ENCODE measurements at regions not wholly inside any gene's neighbourhood (a gene's known extent, or its start where the extent isn't known, plus 50 kb on each side); places are given as distances from the start of the nearest gene placed in this dataset.

GRCh38 chr3:95348879-95349278, 1286.0 kb downstream of the NSUN3 start:
- TF ChIP-seq CTCF (IDR thresholded peaks at IDR 0.05) (no peak), POLR2A (IDR thresholded peaks at IDR 0.05) (no peak)
